NT2/D1 (cell line): ENCODE measurements at regions not wholly inside any gene's neighbourhood (a gene's known extent, or its start where the extent isn't known, plus 50 kb on each side); places are given as distances from the start of the nearest gene placed in this dataset.

Experiments used
- YY1 ChIP-seq: IDR thresholded peaks from 2 replicates; pipeline ENCODE4 v1.6.1; 2011; ENCODE audit not compliant: insufficient read length, insufficient read depth
- ZNF274 ChIP-seq: IDR thresholded peaks from 2 replicates; pipeline ENCODE4 v1.6.1; 2011; ENCODE audit warnings: mild to moderate bottlenecking, low read depth, low read length

GRCh38 chr3:24929521-24929920, 434.9 kb upstream of the THRB start:
- TF ChIP-seq YY1: no peak
- no peak for TF ChIP-seq ZNF274
